Endothelial cell of umbilical vein (primary cell): ENCODE measurements at regions not wholly inside any gene's neighbourhood (a gene's known extent, or its start where the extent isn't known, plus 50 kb on each side); places are given as distances from the start of the nearest gene placed in this dataset.

Source experiments
- FOS ChIP-seq: IDR thresholded peaks from 2 replicates; pipeline ENCODE4 v1.6.1; 2011; ENCODE audit warnings: mild to moderate bottlenecking, low read length, moderate library complexity, borderline replicate concordance; ENCODE audit not compliant: insufficient read depth
- JUN ChIP-seq: IDR thresholded peaks from 2 replicates; pipeline ENCODE4 v1.6.1; 2011; ENCODE audit warnings: borderline replicate concordance, low read depth; ENCODE audit not compliant: insufficient read length, insufficient read depth
- MAX ChIP-seq: IDR thresholded peaks from 2 replicates; pipeline ENCODE4 v1.6.1; 2011; ENCODE audit not compliant: insufficient read depth, insufficient read length
- MYC ChIP-seq: IDR thresholded peaks from one replicate; pipeline ENCODE4 v1.6.1; 2011; ENCODE audit warnings: mild to moderate bottlenecking, low read depth, low read length
- POLR2A ChIP-seq: IDR thresholded peaks from 2 replicates; pipeline ENCODE4 v1.6.1; 2012; ENCODE audit warnings: low read depth, mild to moderate bottlenecking, control low read depth, low read length
- TF ChIP-seq, protein P1 (sequence below), 2 donors: IDR thresholded peaks; 1 replicate in 1 of 2; 2 replicates in 1 of 2; pipeline ENCODE4 v1.5.1; 2011; ENCODE audit warnings: low read length in 2 of 2, mild to moderate bottlenecking in 2 of 2, moderate library complexity in 2 of 2, control low read depth in 1 of 2, inconsistent platforms in 1 of 2, low read depth in 1 of 2; ENCODE audit not compliant: insufficient read depth in 1 of 2; ENCODE audit errors: extremely low read depth in 1 of 2

GRCh38 chr15:62903437-62903836, 139.1 kb upstream of the TPM1 start:
- TF ChIP-seq, protein P1, sequence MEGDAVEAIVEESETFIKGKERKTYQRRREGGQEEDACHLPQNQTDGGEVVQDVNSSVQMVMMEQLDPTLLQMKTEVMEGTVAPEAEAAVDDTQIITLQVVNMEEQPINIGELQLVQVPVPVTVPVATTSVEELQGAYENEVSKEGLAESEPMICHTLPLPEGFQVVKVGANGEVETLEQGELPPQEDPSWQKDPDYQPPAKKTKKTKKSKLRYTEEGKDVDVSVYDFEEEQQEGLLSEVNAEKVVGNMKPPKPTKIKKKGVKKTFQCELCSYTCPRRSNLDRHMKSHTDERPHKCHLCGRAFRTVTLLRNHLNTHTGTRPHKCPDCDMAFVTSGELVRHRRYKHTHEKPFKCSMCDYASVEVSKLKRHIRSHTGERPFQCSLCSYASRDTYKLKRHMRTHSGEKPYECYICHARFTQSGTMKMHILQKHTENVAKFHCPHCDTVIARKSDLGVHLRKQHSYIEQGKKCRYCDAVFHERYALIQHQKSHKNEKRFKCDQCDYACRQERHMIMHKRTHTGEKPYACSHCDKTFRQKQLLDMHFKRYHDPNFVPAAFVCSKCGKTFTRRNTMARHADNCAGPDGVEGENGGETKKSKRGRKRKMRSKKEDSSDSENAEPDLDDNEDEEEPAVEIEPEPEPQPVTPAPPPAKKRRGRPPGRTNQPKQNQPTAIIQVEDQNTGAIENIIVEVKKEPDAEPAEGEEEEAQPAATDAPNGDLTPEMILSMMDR (IDR thresholded peaks at IDR 0.05; ENCODE audit: extremely low read depth in 1 of 2, insufficient read depth in 1 of 2, low read depth in 1 of 2, low read length in 2 of 2), result no peak
- TF ChIP-seq FOS (no peak), POLR2A (no peak), MYC (no peak), JUN (no peak), MAX (no peak)
